K562 (cell line): ENCODE measurements at regions not wholly inside any gene's neighbourhood (a gene's known extent, or its start where the extent isn't known, plus 50 kb on each side); places are given as distances from the start of the nearest gene placed in this dataset.

Source experiments
- ATAC-seq: fragments of 200-7000 bp; cut with Tn5 transposase; 3 replicates; pipeline ENCODE4 v1.9.1; 2020; ENCODE audit warnings: moderate library complexity
- BruUV-seq: library from RNA; stranded (reverse); fragments of 400-500 nt; replicated peaks from 2 replicates; lab custom pipeline; 2021; lab: Mats Ljungman, UMichigan
- CTCF ChIA-PET: fragments of 300-600 bp; formaldehyde crosslinking; extraction: SDS; loops from one replicate; lab custom pipeline; 2021; ENCODE audit warnings: low intra/inter-chr PET ratio; lab: Yijun Ruan, JAX
- POLR2A ChIA-PET: fragments of 300-600, 350-650 bp; sonication (Branson Sonifier 250); formaldehyde crosslinking; extraction: SDS; loops from one replicate; lab custom pipeline; 2021; ENCODE audit warnings: antibody characterized with exemption, inconsistent platforms; lab: Yijun Ruan, JAX
- DNase-seq, 4 experiments: peaks; one replicate each; pipeline versions ENCODE4 v3.0.0 to v3.0.0-alpha.2; 2011 to 2018; ENCODE audit warnings: low spot score in 3 of 4, mixed read lengths in 3 of 4; ENCODE audit errors: extremely low read depth in 1 of 4
- FAIRE-seq: peaks from 2 replicates; lab custom pipeline; 2011; peaks lifted over from hg19 to GRCh38; lab: Jason Lieb, UNC
- H2AFZ ChIP-seq: 2 replicates; pipeline ENCODE4 v1.6.0; 2011; ENCODE audit warnings: low read depth, low read length, control low read depth, inconsistent platforms
- H3K27ac ChIP-seq: fragments of 200-600 bp; 3 replicates; pipeline ENCODE4 v1.8.0; 2011; ENCODE audit warnings: low read depth, mild to moderate bottlenecking, control low read depth, inconsistent platforms, low read length, moderate library complexity, mixed read lengths; ENCODE audit errors: extremely low read depth
- H3K27me3 ChIP-seq, 2 experiments: fragments of 300-600 bp in 1 of 2; 2 replicates in 1 of 2; 3 replicates in 1 of 2; pipeline versions ENCODE4 v1.6.0 to v1.8.0; 2011; ENCODE audit warnings: inconsistent platforms in 2 of 2, low read length in 2 of 2, mild to moderate bottlenecking in 1 of 2, mixed read lengths in 1 of 2, moderate library complexity in 1 of 2; ENCODE audit not compliant: control insufficient read depth in 2 of 2, insufficient read depth in 2 of 2
- H3K36me3 ChIP-seq: fragments of 300-600 bp; 3 replicates; pipeline ENCODE4 v1.8.0; 2011; ENCODE audit warnings: mild to moderate bottlenecking, low read length, inconsistent platforms; ENCODE audit not compliant: control insufficient read depth, insufficient read depth
- H3K4me1 ChIP-seq, 2 experiments: fragments of 200-600 bp in 1 of 2; replicated peaks in 1 of 2; 2 replicates in 1 of 2; 3 replicates in 1 of 2; pipeline versions ENCODE4 v1.5.1 to v1.8.0; 2011; ENCODE audit warnings: inconsistent platforms in 2 of 2, low read length in 2 of 2, mild to moderate bottlenecking in 1 of 2, mixed read lengths in 1 of 2, moderate library complexity in 1 of 2; ENCODE audit not compliant: control insufficient read depth in 2 of 2, insufficient read depth in 2 of 2
- H3K4me2 ChIP-seq: 2 replicates; pipeline ENCODE4 v1.6.1; 2011; ENCODE audit warnings: low read length, control low read depth, inconsistent platforms, mixed read lengths; ENCODE audit not compliant: insufficient read depth
- H3K4me3 ChIP-seq: fragments of 200-600 bp; sonication (generic), shearing (Covaris generic); 2 replicates; pipeline ENCODE4 v1.5.1; 2016; ENCODE audit warnings: control low read depth, inconsistent platforms
- H3K79me2 ChIP-seq: fragments of 200-600 bp; 3 replicates; pipeline ENCODE4 v1.8.0; 2011; ENCODE audit warnings: low read length, inconsistent platforms; ENCODE audit not compliant: control insufficient read depth, insufficient read depth
- H3K9ac ChIP-seq, 2 experiments: 2 replicates each; pipeline versions ENCODE4 v1.6.0 to v1.6.1; 2011; ENCODE audit warnings: low read depth in 2 of 2, low read length in 2 of 2, control low read depth in 1 of 2, inconsistent platforms in 1 of 2, mild to moderate bottlenecking in 1 of 2, mixed read lengths in 1 of 2; ENCODE audit not compliant: insufficient read depth in 1 of 2
- H3K9me1 ChIP-seq: one replicate; pipeline ENCODE4 v1.6.0; 2011; ENCODE audit warnings: inconsistent platforms, mild to moderate bottlenecking, low read length, moderate library complexity; ENCODE audit not compliant: control insufficient read depth, insufficient read depth
- H3K9me3 ChIP-seq: replicated peaks from 2 replicates; pipeline ENCODE4 v1.5.1; 2011; ENCODE audit warnings: low read depth, low read length, inconsistent platforms; ENCODE audit not compliant: control insufficient read depth, insufficient read depth
- H4K20me1 ChIP-seq: replicated peaks from 2 replicates; pipeline ENCODE4 v1.6.1; 2011; ENCODE audit warnings: low read length, inconsistent platforms, mixed read lengths; ENCODE audit not compliant: control insufficient read depth, insufficient read depth
- CEBPB ChIP-seq: fragments of 450-650 bp; IDR thresholded peaks from 2 replicates; pipeline ENCODE4 v1.6.1; 2016; ENCODE audit warnings: missing genetic modification characterization, missing compliant biosample characterization
- HLTF ChIP-seq: fragments of 450-650 bp; IDR thresholded peaks from 2 replicates; pipeline ENCODE4 v1.6.1; 2016
- MLLT1 ChIP-seq, 2 experiments: fragments of 450-650 bp; IDR thresholded peaks; 2 replicates each; pipeline ENCODE4 v1.6.1; 2016
- WHSC1 ChIP-seq: IDR thresholded peaks from one replicate; pipeline ENCODE4 v1.6.1; 2012; ENCODE audit warnings: low read length, control low read depth, inconsistent platforms
- ZBTB43 ChIP-seq: sonication (generic); formaldehyde crosslinking; IDR thresholded peaks from 2 replicates; pipeline ENCODE4 v1.8.0; 2023; ENCODE audit warnings: mild to moderate bottlenecking, missing genetic modification reagents
- ZNF280A ChIP-seq: fragments of 450-650 bp; IDR thresholded peaks from 2 replicates; pipeline ENCODE4 v1.6.1; 2018; ENCODE audit warnings: mild to moderate bottlenecking, low read depth; ENCODE audit not compliant: partially characterized antibody
- ZNF518B ChIP-seq: fragments of 250-450 bp; sonication (Bioruptor Pico); IDR thresholded peaks from 2 replicates; pipeline ENCODE4 v1.5.0; 2021; ENCODE audit warnings: mild to moderate bottlenecking, moderate library complexity
- WGBS: fragments of 100-300 bp; shearing (Covaris generic); methylation state at CpG from one replicate; pipeline ENCODE4 v1.1.6; 2016; ENCODE audit warnings: low coverage, mixed read lengths; ENCODE audit not compliant: insufficient coverage; ENCODE audit errors: missing lambda C conversion rate; 5-methylcytosine and 5-hydroxymethylcytosine counted together
- in situ Hi-C: fragments of 300-500 bp; cut with MboI; formaldehyde crosslinking; loops from 4 replicates; pipeline ENCODE4 v1.15.0; 2018; ENCODE audit warnings: inconsistent platforms, mixed read lengths
- intact Hi-C: fragments of 100-400 bp; cut with micrococcal nuclease; formaldehyde crosslinking; loops from 2 replicates; pipeline ENCODE4 v1.14.2; 2022
- TF ChIP-seq, protein P1 (sequence below): fragments of 250-450 bp; sonication (Bioruptor Pico); IDR thresholded peaks from 2 replicates; pipeline ENCODE4 v1.4.0; 2020; ENCODE audit warnings: mild to moderate bottlenecking, moderate library complexity

DNA sequence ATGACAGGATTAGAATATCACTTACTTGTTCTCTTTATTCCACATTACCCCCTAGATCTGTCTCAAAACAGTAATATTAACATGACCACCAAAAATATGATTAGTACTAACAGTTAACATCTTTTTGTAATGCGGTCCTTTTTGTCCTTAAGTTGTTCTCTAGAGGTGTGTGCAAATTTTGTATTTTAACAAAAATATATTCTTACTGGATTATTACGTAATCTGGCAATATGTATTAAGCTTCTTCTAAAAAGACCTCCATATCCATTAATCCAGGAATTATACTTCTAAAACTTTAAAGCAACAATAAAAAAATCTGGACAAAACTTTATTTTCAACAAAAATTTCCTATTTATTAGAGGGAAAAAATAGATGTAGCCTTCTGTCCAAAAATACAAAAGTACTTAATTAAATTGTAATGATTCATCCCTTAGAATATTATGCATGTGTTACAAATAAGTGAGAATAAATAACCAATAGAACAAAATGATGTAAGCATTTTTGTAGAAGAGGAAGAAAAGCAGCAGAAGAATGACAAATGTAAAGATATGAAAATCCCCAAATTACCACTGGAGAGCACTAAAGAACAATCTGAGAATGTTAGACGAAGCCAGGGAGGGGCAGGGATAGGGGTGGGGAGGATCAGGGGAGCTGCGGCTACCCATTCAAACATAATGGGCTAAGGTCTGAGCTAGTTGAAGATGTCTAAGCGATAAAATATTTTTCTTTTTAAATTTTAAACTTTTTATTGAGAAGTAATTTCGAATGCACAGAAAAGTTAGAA is 945.6 kb downstream of the MCTP2 start:
- ATAC-seq (peak; percentile 93), DNase-seq (peak in 2 of 4 experiments; percentile 36 to 61), FAIRE-seq (no peak)
- Histone ChIP-seq H3K79me2 (no peaks in the 10 kb centered on the region), H3K9me1 (no peaks in the 10 kb centered on the region), H2AFZ (no peak overlapping the region), H3K4me3 (no peak overlapping the region), H3K27ac (0 out of 3 replicates have a peak overlapping the region, but pooled peaks have one; percentile 9), H4K20me1 (no peaks in the 10 kb centered on the region), H3K27me3 (no peaks in the 10 kb centered on the region), H3K9ac (no peak overlapping the region), H3K9me3 (no peaks in the 10 kb centered on the region), H3K4me2 (no peak overlapping the region), H3K36me3 (no peaks in the 10 kb centered on the region), H3K4me1 (peaks cover 3 to 7% of the 10 kb centered on the region in 2 experiments; a peak in 3 of 5 replicates)
- CTCF ChIA-PET = no interaction called here
- 50% methylated on average over 6 of the region's 6 CpGs for WGBS
- in situ Hi-C loops (no loop called here), intact Hi-C loops (loop anchor here (1.0 to 10.0 kb wide), 2 partner anchors 115 to 322 kb away; no protein-coding TSS in a partner anchor)
- no TSS peak for BruUV-seq
- POLR2A ChIA-PET = interaction anchor here (0.5 kb wide), 1 partner anchor 461 kb away, joined by 5 read pairs; no protein-coding TSS in a partner anchor
- TF ChIP-seq ZNF518B (CRISPR knock-in tag) (no peak), HLTF (no peak), MLLT1 (IDR thresholded peaks at IDR 0.05) (no peak), ZNF280A (no peak), CEBPB (tag) (peak; percentile 48), ZBTB43 (CRISPR knock-in tag) (no peak), WHSC1 (no peak)
- TF ChIP-seq, protein P1, sequence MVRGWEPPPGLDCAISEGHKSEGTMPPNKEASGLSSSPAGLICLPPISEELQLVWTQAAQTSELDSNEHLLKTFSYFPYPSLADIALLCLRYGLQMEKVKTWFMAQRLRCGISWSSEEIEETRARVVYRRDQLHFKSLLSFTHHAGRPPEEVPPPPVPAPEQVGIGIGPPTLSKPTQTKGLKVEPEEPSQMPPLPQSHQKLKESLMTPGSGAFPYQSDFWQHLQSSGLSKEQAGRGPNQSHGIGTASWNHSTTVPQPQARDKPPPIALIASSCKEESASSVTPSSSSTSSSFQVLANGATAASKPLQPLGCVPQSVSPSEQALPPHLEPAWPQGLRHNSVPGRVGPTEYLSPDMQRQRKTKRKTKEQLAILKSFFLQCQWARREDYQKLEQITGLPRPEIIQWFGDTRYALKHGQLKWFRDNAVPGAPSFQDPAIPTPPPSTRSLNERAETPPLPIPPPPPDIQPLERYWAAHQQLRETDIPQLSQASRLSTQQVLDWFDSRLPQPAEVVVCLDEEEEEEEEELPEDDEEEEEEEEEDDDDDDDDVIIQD (CRISPR knock-in tag) = no peak
